Adrenal gland (tissue), 5 donors: ENCODE measurements at regions not wholly inside any gene's neighbourhood (a gene's known extent, or its start where the extent isn't known, plus 50 kb on each side); places are given as distances from the start of the nearest gene placed in this dataset.

Experiments
- CTCF ChIP-seq, 6 experiments: fragments of 450-650 bp in 4 of 6; fragments of 200-600 bp in 2 of 6; sonication (generic) in 1 of 6; IDR thresholded peaks; 1 replicate in 5 of 6; 2 replicates in 1 of 6; pipeline versions ENCODE4 v1.5.1 to v1.8.0; 2016 to 2021; ENCODE audit warnings: antibody characterized with exemption in 6 of 6, mild to moderate bottlenecking in 2 of 6, moderate library complexity in 1 of 6
- POLR2A ChIP-seq, 2 donors: fragments of 450-650 bp; IDR thresholded peaks; one replicate each; pipeline ENCODE4 v1.6.1; 2017; ENCODE audit warnings: antibody characterized with exemption in 2 of 2, mild to moderate bottlenecking in 2 of 2, moderate library complexity in 1 of 2
- donor health status: DM: no; HTN: no; CAD: no.

GRCh38 chr13:76292726-76293125 is 593.5 kb downstream of the KCTD12 start:
- TF ChIP-seq CTCF (IDR thresholded peaks at IDR 0.05), result no peak
- no peak for TF ChIP-seq POLR2A (IDR thresholded peaks at IDR 0.05)
